Thoracic aorta (tissue), 2 donors: ENCODE measurements at regions not wholly inside any gene's neighbourhood (a gene's known extent, or its start where the extent isn't known, plus 50 kb on each side); places are given as distances from the start of the nearest gene placed in this dataset.

Experiments used
- ATAC-seq: fragments of 150-250 bp; one replicate; pipeline ENCODE4 v1.8.0; 2017; ENCODE audit warnings: low read depth; ENCODE audit not compliant: insufficient number of reproducible peaks, low FRiP score
- DNase-seq: peaks from one replicate; pipeline ENCODE4 v3.0.0-alpha.2; 2020; ENCODE audit warnings: low spot score
- H3K27ac ChIP-seq, 2 donors: fragments of 200-600 bp; sonication (generic); 1 replicate in 1 of 2; 2 replicates in 1 of 2; pipeline ENCODE4 v1.5.1; 2016; ENCODE audit warnings: mild to moderate bottlenecking in 2 of 2, moderate library complexity in 2 of 2
- H3K27me3 ChIP-seq: fragments of 200-600 bp; sonication (generic); replicated peaks from 2 replicates; pipeline ENCODE4 v1.6.0; 2016; ENCODE audit warnings: mild to moderate bottlenecking; ENCODE audit not compliant: insufficient read depth
- H3K36me3 ChIP-seq: fragments of 200-600 bp; sonication (generic); one replicate; pipeline ENCODE4 v1.5.1; 2016
- H3K4me1 ChIP-seq, 2 donors: fragments of 200-600 bp; sonication (generic); 1 replicate in 1 of 2; 2 replicates in 1 of 2; pipeline versions ENCODE4 v1.5.1 to v1.6.0; 2016; ENCODE audit warnings: low read depth in 2 of 2, mild to moderate bottlenecking in 1 of 2; ENCODE audit not compliant: control insufficient read depth in 1 of 2
- H3K4me3 ChIP-seq: fragments of 200-600 bp; sonication (generic); 2 replicates; pipeline ENCODE4 v1.5.1; 2016; ENCODE audit warnings: mild to moderate bottlenecking
- H3K9me3 ChIP-seq: fragments of 200-600 bp; sonication (generic); 2 replicates; pipeline ENCODE4 v1.5.1; 2016
- TF ChIP-seq, protein P1 (sequence below): fragments of 200-600 bp; sonication (generic); IDR thresholded peaks from one replicate; pipeline ENCODE4 v1.5.1; 2019; ENCODE audit warnings: antibody characterized with exemption

DNA sequence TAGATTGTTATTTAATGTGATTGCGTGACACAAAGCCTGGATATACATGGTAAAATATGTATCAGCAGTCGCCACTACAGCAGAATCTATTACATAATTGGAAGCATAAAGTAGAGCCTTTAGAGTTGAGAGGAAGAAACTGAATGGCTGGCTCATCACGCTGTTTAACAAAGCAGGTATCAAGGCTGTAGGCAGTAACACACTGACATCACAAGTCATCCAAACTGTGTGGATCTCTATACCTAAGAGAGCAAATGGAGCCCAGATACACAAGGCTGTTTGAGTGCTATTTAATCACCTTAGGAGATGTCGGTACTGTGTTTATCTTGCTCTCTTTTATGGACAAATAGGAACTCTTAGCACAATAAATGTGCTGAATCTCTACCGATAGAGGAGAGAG, 864.4 kb downstream of the VGLL3 start:
- Histone ChIP-seq H3K27ac (no peak overlapping the region), H3K4me1 (no peaks in the 10 kb centered on the region), H3K27me3 (no peaks in the 10 kb centered on the region), H3K36me3 (no peaks in the 10 kb centered on the region), H3K4me3 (no peak overlapping the region), H3K9me3 (no peaks in the 10 kb centered on the region)
- DNase-seq, result no peak
- TF ChIP-seq, protein P1, sequence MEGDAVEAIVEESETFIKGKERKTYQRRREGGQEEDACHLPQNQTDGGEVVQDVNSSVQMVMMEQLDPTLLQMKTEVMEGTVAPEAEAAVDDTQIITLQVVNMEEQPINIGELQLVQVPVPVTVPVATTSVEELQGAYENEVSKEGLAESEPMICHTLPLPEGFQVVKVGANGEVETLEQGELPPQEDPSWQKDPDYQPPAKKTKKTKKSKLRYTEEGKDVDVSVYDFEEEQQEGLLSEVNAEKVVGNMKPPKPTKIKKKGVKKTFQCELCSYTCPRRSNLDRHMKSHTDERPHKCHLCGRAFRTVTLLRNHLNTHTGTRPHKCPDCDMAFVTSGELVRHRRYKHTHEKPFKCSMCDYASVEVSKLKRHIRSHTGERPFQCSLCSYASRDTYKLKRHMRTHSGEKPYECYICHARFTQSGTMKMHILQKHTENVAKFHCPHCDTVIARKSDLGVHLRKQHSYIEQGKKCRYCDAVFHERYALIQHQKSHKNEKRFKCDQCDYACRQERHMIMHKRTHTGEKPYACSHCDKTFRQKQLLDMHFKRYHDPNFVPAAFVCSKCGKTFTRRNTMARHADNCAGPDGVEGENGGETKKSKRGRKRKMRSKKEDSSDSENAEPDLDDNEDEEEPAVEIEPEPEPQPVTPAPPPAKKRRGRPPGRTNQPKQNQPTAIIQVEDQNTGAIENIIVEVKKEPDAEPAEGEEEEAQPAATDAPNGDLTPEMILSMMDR, result no peak
- no peak for ATAC-seq
